Activated CD8-positive, alpha-beta memory T cell treated with anti-CD3 and anti-CD28 coated beads for 36 hours (primary cell): ENCODE measurements at regions not wholly inside any gene's neighbourhood (a gene's known extent, or its start where the extent isn't known, plus 50 kb on each side); places are given as distances from the start of the nearest gene placed in this dataset.

Source experiments
- CTCF ChIA-PET: fragments of 350-600 bp; sonication (Branson Sonifier 250); formaldehyde crosslinking; loops from one replicate; lab custom pipeline; 2021; ENCODE audit warnings: antibody characterized with exemption; lab: Charles Lee
- POLR2A ChIA-PET: fragments of 350-600 bp; sonication (Branson Sonifier 250); formaldehyde crosslinking; loops from one replicate; lab custom pipeline; 2021; ENCODE audit warnings: antibody characterized with exemption; lab: Charles Lee

GRCh38 chr5:66343370-66344071, 199.4 kb downstream of the SREK1 start:
- ChIA-PET CTCF (no interaction called here), POLR2A (no interaction called here)

- POLR2A ChIA-PET = no interaction called here
- CTCF ChIA-PET = no interaction called here
These were observed 200.4 kb downstream of the SREK1 start for GRCh38 chr5:66344544-66344943.

GRCh38 chr5:66345281-66345680, 201.2 kb downstream of the SREK1 start:
- ChIA-PET CTCF (interaction anchor here (1.1 to 1.6 kb wide), 2 partner anchors 22 to 39 kb away, joined by 3 to 4 read pairs; no protein-coding TSS in a partner anchor), POLR2A (no interaction called here)

GRCh38 chr5:66346869-66347268, 202.8 kb downstream of the SREK1 start:
- ChIA-PET POLR2A (no interaction called here), CTCF (interaction anchor here (1.6 kb wide), 1 partner anchor 41 kb away, joined by 4 read pairs; no protein-coding TSS in a partner anchor)

- CTCF ChIA-PET = no interaction called here
These were observed 204.5 kb downstream of the SREK1 start for GRCh38 chr5:66348387-66349125.

GRCh38 chr5:66351813-66352212, 207.7 kb downstream of the SREK1 start:
- CTCF ChIA-PET = no interaction called here
- POLR2A ChIA-PET = no interaction called here

More at GRCh38 chr5:66348387-66349125, 204.5 kb downstream of the SREK1 start:
- POLR2A ChIA-PET = no interaction called here

GRCh38 chr5:66353186-66353585, 209.1 kb downstream of the SREK1 start:
- POLR2A ChIA-PET = no interaction called here
- CTCF ChIA-PET = no interaction called here

- ChIA-PET POLR2A (no interaction called here), CTCF (no interaction called here)
These were observed 210.3 kb downstream of the SREK1 start for GRCh38 chr5:66354422-66354821.

- CTCF ChIA-PET = no interaction called here
- POLR2A ChIA-PET = no interaction called here
These were observed 212.0 kb downstream of the SREK1 start for GRCh38 chr5:66356011-66356565.

- CTCF ChIA-PET = no interaction called here
- POLR2A ChIA-PET = no interaction called here
These were observed 214.6 kb downstream of the SREK1 start for GRCh38 chr5:66358741-66359140.

- ChIA-PET POLR2A (no interaction called here), CTCF (no interaction called here)
These were observed 217.0 kb downstream of the SREK1 start for GRCh38 chr5:66361070-66361469.

- CTCF ChIA-PET = no interaction called here
- POLR2A ChIA-PET = no interaction called here
These were observed 217.9 kb downstream of the SREK1 start for GRCh38 chr5:66362046-66362445.

- CTCF ChIA-PET = no interaction called here
- POLR2A ChIA-PET = no interaction called here
These were observed 218.6 kb downstream of the SREK1 start for GRCh38 chr5:66362687-66363086.

GRCh38 chr5:66363097-66363496, 219.0 kb downstream of the SREK1 start:
- ChIA-PET POLR2A (no interaction called here), CTCF (no interaction called here)

GRCh38 chr5:66364186-66364585, 220.1 kb downstream of the SREK1 start:
- POLR2A ChIA-PET = no interaction called here
- CTCF ChIA-PET = no interaction called here

- POLR2A ChIA-PET = no interaction called here
- CTCF ChIA-PET = no interaction called here
These were observed 221.9 kb downstream of the SREK1 start for GRCh38 chr5:66365981-66366380.

GRCh38 chr5:66367814-66368541, 223.9 kb downstream of the SREK1 start:
- ChIA-PET POLR2A (no interaction called here), CTCF (no interaction called here)

- CTCF ChIA-PET = no interaction called here
- POLR2A ChIA-PET = no interaction called here
These were observed 224.7 kb downstream of the SREK1 start for GRCh38 chr5:66368811-66369210.

GRCh38 chr5:66377747-66378146, 218.4 kb upstream of the MAST4 start:
- POLR2A ChIA-PET = no interaction called here
- CTCF ChIA-PET = no interaction called here

GRCh38 chr5:66378407-66378806, 217.8 kb upstream of the MAST4 start:
- ChIA-PET CTCF (no interaction called here), POLR2A (no interaction called here)
